HG03095 (cell line): ENCODE measurements at regions not wholly inside any gene's neighbourhood (a gene's known extent, or its start where the extent isn't known, plus 50 kb on each side); places are given as distances from the start of the nearest gene placed in this dataset.

Experiments used
- ATAC-seq: cut with Tn5 transposase; IDR thresholded peaks from one replicate; pipeline ENCODE4 v1.9.1; 2021; ENCODE audit warnings: moderate library complexity; ENCODE audit not compliant: unreplicated experiment

DNA sequence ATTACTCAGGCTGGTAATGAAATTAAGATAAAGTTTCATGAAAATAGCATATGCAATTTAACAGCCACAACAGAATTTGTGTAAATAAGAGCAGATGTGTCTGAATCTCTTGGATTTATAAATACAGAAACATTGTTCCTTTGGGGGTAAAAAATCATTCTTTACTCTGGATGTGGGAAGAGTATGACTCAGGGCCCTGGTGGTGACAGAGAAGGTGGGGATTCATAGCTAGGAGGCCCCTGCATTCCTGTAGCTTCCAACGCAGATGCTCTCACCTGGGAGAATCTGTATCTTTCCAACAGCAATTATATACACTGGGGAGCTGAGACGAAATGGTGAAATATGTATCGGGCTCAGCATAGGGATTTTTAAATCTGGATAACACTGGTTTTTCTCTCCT lies 167.6 kb upstream of the CADPS start:
- no peak for ATAC-seq

DNA sequence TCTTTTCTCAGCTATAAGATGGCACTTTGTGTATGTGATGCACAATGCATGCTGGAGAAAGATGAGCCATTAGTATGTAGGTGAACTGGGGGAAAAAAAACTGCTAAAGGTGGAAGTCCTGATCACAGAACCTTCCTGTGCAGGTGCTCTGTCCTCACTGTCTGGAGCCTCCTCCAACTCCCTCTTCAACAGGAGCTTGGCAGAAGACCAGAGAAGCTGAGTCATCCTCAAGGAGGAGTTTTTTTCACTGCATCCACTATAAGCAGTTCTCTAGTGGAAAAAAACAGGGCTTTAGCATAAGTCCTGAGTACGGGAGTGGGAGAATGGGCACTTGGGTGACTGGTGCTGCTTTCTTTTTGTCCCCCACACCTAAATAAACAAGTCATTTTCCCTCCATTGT lies 168.4 kb upstream of the CADPS start:
- no peak for ATAC-seq

DNA sequence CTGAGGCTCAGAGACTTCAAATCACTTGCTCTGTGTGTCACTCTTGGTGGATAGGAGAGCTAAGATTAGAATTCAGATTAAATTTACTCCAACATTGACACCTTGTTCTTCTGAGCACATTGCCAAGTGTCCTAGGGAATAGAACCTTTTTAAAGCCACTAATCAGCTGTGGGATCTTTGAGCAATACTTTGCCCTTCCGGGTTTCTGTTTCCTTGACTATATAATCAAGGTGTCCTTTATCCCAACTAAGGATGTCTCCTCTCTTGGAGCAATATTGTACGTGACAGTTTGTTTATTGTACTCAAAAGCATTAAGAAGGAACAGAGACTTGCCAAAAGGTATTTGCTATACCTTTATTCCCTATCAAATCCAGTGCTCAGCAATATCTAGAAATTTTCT lies 170.9 kb upstream of the CADPS start:
- ATAC-seq: no peak

DNA sequence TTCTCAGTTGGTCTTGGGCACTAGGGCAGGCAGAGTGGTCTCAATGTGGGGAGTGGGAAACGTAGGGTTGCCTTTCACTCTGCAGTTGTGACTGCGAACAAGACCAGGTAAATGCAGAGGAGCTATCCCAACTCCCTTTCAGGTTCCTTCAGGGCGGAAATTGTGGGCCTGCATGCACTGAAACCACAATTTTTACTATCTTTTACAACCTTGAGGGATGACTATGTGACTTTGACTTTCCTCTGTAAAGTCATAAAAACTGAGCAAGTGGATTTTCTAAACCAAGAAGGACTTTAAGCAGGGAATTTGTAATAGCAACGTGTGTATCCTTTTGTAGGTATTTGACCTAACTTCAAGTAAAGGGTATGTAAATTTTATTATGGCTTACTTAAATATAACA lies 171.4 kb upstream of the CADPS start:
- no peak for ATAC-seq

DNA sequence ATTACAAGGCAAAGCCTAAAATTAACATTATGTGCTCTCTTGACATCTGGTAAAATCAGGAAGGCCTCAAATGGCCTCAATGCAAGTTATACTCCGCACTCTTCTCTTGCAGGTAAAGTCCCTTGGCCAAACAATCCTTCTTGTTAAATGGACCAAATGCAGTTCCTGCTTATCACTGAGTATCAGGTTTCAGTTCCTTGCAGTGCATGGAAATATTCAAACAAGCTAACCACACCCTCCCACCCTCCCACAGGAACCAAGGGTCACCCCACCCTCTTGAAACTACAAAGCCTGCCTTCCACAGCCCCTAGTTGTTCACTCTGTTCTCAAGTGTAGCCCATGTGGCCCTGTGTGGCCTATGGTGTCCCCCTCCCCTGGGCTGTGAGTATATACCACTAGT lies 171.9 kb upstream of the CADPS start:
- no peak for ATAC-seq

DNA sequence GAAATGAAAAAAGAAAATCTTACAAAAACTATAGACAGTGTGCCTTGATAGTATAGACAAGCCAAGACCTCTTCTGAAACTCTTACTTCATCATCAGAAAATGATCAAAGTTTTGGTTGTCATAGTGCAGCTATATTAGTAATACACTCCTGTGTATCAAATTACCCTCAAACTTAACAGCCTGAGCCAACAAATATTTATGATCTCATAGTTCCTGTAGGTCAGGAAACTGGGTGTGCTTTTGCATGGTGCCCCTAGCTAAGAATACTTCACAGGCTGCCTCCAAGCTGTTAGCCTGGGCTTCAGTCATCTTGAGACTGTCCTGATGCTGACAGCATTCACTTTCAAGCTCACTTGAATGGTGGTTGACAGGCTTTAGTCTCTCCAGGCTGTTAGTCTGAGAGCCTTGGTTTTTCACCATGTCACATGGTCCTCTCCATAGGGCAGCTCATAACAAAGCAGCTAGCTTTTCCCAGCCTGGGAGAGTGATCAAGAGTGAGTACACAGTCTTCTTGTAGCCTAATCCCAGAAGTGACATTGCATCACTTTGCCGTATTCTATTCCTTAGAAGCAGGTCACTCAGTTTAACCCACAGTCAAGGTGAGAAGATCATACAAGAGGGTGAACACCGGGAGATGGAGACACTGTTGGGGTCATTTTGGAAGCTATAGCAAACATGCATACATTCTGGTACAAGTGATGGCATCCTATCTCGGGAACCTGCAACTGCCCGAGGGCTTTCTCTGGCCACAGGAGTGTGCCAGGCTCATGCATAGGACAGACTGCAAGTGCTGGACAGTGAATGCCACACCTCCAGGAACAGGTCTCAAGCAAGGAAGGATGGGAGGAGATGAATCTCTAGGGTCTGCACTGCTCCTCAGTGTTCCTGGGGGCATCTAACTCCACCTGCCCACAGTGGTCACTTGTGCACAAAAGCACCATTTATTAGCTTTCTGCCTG lies 173.4 kb upstream of the CADPS start:
- no peak for ATAC-seq

DNA sequence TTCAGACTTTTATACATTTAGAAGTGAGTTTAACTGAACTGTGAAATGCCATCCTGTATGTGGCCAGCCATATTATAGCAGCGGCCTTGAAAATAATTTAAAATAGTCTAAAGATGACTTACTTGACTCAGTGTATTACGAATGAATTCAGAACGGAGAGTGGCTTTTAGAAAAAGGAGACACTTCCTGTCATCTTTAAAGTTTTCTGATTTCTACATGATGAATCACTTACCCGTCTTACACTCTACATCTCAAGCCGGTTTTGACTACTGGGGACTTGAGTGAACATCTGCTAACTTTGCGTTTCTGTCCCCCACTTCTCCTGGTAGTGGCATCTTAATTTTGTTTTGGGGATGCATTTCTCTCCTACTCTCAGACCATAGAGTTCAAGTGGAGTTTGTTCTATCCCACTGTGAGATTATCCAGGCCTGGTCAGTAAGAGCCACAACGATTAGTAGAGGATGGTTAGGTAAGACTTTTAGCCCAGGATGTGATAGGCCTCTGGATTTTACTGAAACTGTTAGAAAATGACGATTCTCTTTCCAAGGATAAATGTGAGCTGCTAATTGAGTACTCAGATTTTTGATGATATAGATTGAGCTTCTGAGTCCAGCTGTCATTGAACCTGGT lies 175.4 kb upstream of the CADPS start:
- no peak for ATAC-seq

DNA sequence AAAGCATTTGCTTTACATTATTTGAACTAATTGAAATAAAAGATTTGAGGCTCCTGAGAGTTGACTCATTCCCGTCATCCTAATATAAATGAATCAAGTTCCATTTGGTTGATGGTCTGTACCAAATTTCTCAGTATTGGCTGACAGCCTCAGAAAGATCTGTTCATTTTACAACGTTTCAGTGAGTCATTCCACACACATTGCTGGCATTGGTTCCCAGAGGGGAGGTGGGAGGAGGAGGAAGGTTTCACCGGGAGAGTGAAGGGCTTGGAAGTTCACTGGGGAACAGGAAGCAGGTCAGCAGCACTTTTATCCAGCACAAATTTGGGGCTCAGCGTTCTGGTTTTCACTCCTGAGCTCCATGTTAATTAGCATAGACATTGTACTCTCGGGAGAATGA lies 176.7 kb upstream of the CADPS start:
- ATAC-seq: no peak

DNA sequence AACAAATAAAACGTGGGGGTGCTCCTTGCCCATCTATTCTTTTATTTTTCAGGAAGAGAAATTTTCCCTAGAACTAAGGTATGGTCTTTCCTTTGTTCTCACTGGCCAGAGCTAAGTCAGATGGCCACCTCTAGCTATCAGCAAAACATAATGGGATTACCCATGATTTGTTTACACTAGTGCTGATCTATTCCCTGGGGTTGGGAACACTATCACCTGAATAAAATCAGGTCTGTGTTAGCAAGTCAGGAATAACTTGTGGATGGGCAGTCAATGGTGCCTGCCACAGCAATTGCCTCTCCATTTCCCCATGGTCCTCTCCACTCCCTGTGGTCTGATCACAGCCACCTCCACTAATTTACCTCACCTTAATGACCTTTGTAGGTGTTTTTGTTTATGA lies 181.7 kb upstream of the CADPS start:
- ATAC-seq: no peak

DNA sequence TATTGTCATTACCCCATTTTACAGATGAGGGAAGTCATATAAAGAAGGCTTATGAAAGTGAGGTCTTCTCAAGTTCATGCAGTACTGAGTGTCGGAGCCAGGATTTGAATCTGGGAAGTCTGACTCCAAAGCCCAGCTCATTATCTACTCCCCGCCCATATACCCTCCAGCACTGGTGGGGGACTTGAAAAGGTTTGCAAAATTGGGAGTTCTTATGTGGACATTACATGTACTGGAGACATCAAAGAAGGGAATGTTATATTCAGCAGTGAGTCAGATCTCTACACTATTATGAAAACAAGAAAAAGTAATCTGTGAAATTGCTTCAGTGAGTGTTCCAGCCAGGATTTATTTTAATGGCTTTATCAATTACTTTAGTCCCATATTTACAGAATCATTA lies 185.2 kb upstream of the CADPS start:
- no peak for ATAC-seq

DNA sequence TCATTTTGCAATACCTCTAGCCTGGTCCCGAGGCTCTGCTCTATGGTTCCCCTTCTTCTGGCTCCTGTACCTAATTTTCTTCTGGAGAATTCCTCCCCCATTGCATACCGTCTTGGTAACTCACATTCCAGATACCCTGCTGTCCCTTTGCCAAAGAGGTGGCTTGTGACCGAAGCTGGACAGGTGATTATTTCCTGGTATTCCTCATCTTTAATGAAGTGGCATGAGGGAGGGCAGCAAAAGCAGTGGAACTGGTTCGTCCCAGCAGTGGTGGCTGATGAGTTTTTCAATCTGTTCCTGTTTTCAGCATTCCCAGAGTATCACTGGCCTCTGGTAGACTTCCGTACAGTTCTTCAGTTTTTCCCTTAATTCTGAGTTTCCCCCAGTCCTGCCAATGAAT lies 186.2 kb upstream of the CADPS start:
- ATAC-seq: no peak

DNA sequence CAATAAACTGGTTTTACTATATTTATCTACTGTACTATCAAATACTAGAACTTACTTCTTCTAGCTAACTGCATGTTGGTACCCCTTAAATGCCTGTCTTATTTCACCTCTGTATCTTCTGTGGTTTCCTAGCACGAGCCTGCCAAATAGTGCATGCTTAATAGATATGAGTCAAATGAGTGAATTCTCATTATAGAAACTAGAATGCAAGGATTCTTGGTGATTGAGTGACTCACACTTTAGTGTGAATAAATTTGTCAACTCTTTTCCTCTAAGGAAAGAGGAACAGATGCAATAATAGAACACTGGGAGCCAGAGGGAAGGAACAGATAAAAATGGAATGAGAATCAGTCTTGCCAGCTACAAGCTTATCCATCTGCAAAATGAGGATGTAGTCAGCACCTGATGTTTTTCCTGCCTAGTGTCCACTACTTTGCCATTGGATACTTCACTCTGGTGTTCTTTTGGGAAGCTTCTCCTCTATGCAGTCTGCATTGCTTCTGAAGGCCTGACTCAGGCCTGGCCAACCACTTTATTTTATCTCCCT lies 189.1 kb upstream of the CADPS start:
- ATAC-seq: no peak

DNA sequence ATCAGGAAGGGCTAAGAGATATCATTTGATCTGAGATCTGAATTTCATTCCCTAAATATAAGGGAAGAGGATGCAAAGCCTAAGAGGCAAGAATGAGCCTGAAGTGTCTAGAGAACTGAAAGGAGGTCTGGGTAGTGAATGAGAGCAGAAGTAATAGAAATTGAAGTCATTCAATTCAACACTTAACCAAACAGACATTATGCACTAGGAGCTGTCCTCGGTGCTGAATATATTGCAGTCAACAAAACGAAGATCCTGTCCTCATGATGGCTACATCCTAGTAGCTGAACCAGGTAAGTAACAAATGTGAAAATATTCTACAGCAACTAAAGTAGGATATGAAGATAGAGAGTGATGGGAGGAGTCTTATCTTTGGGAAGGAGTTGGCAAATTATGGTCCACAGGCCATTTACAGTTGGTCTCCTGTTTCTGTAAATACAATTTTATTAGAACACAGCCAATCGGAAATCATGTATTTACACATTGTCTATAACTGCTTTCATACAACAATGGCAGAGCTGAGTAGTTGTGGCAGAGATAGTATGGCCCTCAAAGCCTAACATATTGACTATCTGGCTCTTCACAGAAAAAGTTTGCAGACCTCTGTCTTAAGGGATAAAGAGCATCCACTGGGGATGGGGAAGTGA lies 192.9 kb upstream of the CADPS start:
- ATAC-seq: no peak

DNA sequence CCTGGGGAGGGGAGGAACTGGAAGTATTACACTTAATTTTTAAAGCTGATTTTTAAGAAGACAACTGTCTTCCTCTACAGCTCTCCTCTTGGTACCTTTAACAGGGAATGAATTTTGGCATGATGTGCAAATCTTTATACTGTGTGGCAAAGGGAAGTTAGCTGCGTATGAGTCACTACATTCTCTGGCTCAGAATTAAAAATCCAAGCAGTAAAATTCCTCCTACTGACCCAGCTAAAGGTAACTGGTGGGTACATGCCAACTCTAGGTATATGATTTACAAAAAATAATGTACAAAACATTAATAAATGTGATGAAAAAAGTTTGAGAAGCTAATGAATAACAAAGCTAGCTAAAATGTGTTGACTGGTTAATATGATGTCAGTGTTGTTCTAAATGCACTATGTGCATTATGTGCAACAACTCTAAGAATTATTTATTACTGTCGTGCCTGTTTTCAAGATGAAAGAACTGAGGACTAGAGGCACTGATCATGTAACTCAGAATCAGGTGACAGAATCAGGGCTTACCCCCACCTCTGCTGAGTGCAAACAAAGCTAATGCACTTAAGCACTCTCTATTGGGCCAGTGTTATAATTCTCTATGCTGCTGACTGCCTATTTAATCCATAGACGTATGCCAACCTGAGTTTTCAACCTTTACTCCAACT lies 194.7 kb upstream of the CADPS start:
- no peak for ATAC-seq

DNA sequence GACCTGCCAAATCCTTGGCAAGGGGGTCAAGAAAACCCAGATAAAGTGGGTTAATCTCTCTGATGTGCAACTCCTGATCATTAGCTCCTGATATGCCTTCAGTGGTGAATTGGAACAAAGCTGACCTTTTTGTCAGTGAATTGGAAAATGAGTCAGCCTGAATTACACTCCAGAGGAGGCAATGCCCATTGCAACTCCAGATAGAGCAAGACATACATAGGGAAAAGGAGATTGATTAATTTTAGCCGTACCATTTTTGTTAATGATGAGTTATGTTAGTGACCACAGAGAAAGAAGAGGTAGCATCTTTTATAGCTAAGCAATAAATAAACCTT lies 195.2 kb upstream of the CADPS start:
- no peak for ATAC-seq

DNA sequence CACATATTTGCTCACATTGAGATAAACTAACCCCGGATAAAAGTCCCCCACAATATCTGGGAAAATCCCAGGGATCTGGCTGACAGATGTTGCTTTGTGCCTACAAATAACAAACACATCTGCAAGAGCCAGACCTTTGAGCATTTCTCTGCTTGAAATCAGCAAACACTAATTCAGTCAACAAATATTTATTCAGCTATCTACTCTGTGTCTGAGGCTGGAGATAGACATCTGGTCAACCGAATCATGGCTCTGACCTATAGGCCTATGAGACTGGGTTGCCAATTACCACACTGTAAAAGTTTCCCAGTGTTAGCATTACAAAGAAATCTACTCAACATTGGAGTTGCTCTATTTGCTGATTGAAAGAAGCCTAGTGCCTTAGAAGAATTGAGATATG lies 201.1 kb upstream of the CADPS start:
- no peak for ATAC-seq

DNA sequence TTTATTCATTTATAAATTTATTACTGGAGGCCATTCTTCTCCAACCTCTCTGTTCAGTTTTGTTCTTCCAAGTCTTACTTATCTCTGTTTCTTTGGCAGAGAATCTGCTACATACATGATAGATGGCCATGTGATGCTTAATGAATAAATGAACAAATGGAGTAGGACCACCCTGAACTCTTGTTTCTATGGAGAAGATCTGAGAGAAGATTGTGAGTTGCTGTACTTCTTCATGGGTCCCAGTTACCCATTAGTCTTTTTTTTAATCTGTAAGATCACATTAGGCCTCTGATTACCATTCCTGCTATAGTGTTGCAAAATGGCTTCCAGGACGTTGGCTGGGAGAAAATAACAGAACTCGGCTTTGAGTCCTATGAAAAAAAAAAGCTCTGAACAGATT lies 191.9 kb upstream of the SYNPR start:
- ATAC-seq: no peak

DNA sequence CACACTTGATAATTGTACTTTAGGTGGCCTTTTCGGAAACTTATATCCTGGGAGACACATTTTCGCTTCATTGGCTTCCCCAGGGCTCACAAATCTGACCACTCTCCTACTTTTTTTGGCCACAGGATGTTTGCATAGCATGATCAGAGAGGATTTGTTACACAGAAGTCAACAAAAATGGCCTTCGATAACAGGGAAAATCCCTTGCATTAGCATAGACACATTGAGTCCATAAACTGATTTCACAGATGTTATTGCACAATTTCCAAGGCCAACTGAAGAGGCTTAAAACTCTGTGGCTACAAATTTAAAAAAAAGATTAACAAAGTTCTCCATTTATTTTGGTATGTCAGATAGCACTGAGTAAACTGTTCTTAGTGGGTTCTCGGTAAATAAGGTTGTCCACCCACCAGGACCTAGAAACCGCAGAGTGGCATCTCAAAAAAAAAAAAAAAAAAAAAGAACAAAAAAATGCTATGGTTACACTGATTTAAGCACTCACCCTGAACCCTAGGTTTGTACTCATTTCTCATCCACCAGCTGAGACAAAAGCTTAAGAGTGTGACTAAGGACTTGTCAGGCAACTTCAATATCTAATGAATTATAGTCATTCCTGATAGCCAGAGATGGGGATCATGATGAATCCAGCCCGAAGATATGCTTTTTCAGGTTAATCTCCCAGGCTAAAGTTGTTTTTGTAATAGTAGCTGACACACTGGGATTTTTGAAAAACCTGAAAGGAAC lies 188.9 kb upstream of the SYNPR start:
- ATAC-seq: no peak

DNA sequence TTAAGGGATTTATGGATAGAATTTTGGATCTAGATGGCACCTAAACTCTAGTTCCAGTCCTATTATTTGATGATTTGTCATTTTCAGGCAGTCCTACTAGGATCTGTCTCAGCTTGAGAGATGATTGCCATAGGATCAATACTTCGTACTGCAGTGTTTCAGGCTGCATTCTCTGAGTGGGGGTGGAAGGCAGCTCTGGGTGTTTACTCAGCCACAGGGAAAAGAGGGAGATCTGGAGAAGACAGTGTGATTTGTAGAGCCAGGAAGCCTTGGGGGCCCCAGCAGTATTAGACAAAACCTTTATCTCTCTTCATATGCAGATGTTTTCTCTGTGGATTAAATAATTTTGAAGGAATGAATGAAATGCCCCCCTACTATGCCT lies 188.4 kb upstream of the SYNPR start:
- ATAC-seq: no peak

DNA sequence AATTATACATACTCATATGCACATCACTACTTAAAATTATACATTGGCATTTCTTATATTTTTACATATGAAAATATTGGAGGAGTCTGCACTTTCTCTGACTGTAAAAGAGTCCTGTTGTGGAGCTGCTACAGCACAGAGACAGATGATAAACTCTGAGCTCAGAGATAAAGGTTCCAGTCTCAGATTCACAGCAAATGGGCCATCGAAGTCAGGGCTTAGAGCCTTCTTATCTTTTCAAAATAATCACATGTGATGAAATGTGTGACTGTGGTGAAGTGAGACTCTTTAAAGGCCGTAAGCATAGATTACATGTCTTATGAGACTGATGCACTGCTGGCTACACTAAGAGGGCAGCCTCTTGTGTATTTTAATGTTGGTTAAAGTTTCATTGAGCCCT lies 187.5 kb upstream of the SYNPR start:
- ATAC-seq: no peak

DNA sequence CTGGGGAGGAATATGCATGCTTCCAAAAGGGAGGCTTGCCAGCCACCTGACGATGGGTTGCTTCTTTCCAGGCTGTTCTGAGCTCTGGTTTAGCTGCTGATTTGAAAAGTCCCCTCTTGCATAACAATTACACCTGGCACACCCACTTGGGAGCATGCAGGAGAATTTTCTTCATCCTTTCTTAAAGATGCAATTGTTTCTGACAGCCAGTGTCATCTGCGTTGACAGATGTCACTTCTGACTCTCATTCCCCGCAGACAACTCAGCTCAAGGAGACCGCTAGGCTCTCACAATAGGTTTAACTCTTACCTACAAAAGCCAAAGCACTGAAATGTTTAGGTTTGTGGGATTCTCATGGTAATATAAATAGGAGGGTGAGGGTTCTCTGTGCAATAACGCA lies 185.6 kb upstream of the SYNPR start:
- no peak for ATAC-seq
